SK-N-SH treated with all-trans-retinoic acid at 6 μM for 48 hours (cell line): ENCODE measurements at regions not wholly inside any gene's neighbourhood (a gene's known extent, or its start where the extent isn't known, plus 50 kb on each side); places are given as distances from the start of the nearest gene placed in this dataset.

Experiments used
- ATAC-seq: fragments of 200-7000 bp; cut with Tn5 transposase; 3 replicates; pipeline ENCODE4 v1.9.1; 2020; ENCODE audit warnings: mild to moderate bottlenecking, moderate library complexity
- ARNTL ChIP-seq: fragments of 450-650 bp; formaldehyde crosslinking; IDR thresholded peaks from 2 replicates; pipeline ENCODE4 v1.5.0; 2020; ENCODE audit warnings: low read depth, mild to moderate bottlenecking, moderate library complexity, borderline replicate concordance
- BACH2 ChIP-seq: fragments of 250-450 bp; sonication (Bioruptor Pico); IDR thresholded peaks from 2 replicates; pipeline ENCODE4 v1.9.0; 2021; ENCODE audit warnings: mild to moderate bottlenecking, borderline replicate concordance
- CREB5 ChIP-seq: fragments of 250-450 bp; sonication (Bioruptor Pico); IDR thresholded peaks from 2 replicates; pipeline ENCODE4 v1.5.1; 2020; ENCODE audit warnings: low read depth, mild to moderate bottlenecking, moderate library complexity
- CSDC2 ChIP-seq: fragments of 250-450 bp; sonication (Bioruptor Pico); IDR thresholded peaks from 2 replicates; pipeline ENCODE4 v1.5.0; 2020; ENCODE audit warnings: mild to moderate bottlenecking, moderate library complexity
- CSRNP3 ChIP-seq: fragments of 250-450 bp; sonication (Bioruptor Pico); IDR thresholded peaks from 2 replicates; pipeline ENCODE4 v1.5.1; 2021; ENCODE audit warnings: mild to moderate bottlenecking, moderate library complexity
- ESRRG ChIP-seq: fragments of 250-450 bp; sonication (Bioruptor Pico); IDR thresholded peaks from 2 replicates; pipeline ENCODE4 v1.6.1; 2021; ENCODE audit warnings: mild to moderate bottlenecking
- GLIS3 ChIP-seq: fragments of 250-450 bp; sonication (Bioruptor Pico); IDR thresholded peaks from 2 replicates; pipeline ENCODE4 v1.5.0; 2020; ENCODE audit warnings: mild to moderate bottlenecking, moderate library complexity
- OSR1 ChIP-seq: fragments of 250-450 bp; sonication (Bioruptor Pico); IDR thresholded peaks from 2 replicates; pipeline ENCODE4 v1.8.0; 2022; ENCODE audit warnings: moderate library complexity, mild to moderate bottlenecking, inconsistent platforms
- PATZ1 ChIP-seq: fragments of 250-450 bp; sonication (Bioruptor Pico); IDR thresholded peaks from 2 replicates; pipeline ENCODE4 v1.8.0; 2020; ENCODE audit warnings: mild to moderate bottlenecking, moderate library complexity, borderline replicate concordance
- POU6F1 ChIP-seq: fragments of 250-450 bp; sonication (Bioruptor Pico); IDR thresholded peaks from 2 replicates; pipeline ENCODE4 v1.8.0; 2021; ENCODE audit warnings: low read depth, mild to moderate bottlenecking, moderate library complexity, borderline replicate concordance
- PPARA ChIP-seq: fragments of 250-450 bp; sonication (Bioruptor Pico); IDR thresholded peaks from 2 replicates; pipeline ENCODE4 v1.5.0; 2020; ENCODE audit warnings: mild to moderate bottlenecking, borderline replicate concordance
- RARB ChIP-seq: fragments of 250-450 bp; sonication (Bioruptor Pico); IDR thresholded peaks from 2 replicates; pipeline ENCODE4 v1.8.0; 2021; ENCODE audit warnings: mild to moderate bottlenecking, moderate library complexity
- SNAI2 ChIP-seq: fragments of 250-450 bp; sonication (Bioruptor Pico); IDR thresholded peaks from 2 replicates; pipeline ENCODE4 v1.5.0; 2020; ENCODE audit warnings: mild to moderate bottlenecking, moderate library complexity
- TCF4 ChIP-seq: fragments of 250-450 bp; sonication (Bioruptor Pico); IDR thresholded peaks from 2 replicates; pipeline ENCODE4 v1.8.0; 2021; ENCODE audit warnings: mild to moderate bottlenecking, moderate library complexity, borderline replicate concordance
- TOX ChIP-seq: fragments of 250-450 bp; sonication (Bioruptor Pico); IDR thresholded peaks from 2 replicates; pipeline ENCODE4 v1.8.0; 2021; ENCODE audit warnings: mild to moderate bottlenecking, moderate library complexity, borderline replicate concordance
- TSHZ2 ChIP-seq: fragments of 250-450 bp; sonication (Bioruptor Pico); IDR thresholded peaks from 2 replicates; pipeline ENCODE4 v1.5.0; 2020; ENCODE audit warnings: mild to moderate bottlenecking, moderate library complexity
- ZC3H10 ChIP-seq: fragments of 250-450 bp; sonication (Bioruptor Pico); IDR thresholded peaks from 2 replicates; pipeline ENCODE4 v1.5.1; 2021; ENCODE audit warnings: mild to moderate bottlenecking, moderate library complexity
- ZFP3 ChIP-seq: fragments of 250-450 bp; sonication (Bioruptor Pico); IDR thresholded peaks from 2 replicates; pipeline ENCODE4 v1.5.0; 2020; ENCODE audit warnings: mild to moderate bottlenecking, moderate library complexity
- ZFP30 ChIP-seq: fragments of 450-650 bp; formaldehyde crosslinking; IDR thresholded peaks from 2 replicates; pipeline ENCODE4 v1.5.0; 2022; ENCODE audit warnings: mild to moderate bottlenecking, moderate library complexity
- ZNF70 ChIP-seq: fragments of 450-650 bp; formaldehyde crosslinking; IDR thresholded peaks from 2 replicates; pipeline ENCODE4 v1.5.0; 2020; ENCODE audit warnings: mild to moderate bottlenecking, moderate library complexity
- ZNF8 ChIP-seq: fragments of 450-650 bp; formaldehyde crosslinking; IDR thresholded peaks from 2 replicates; pipeline ENCODE4 v1.5.0; 2020; ENCODE audit warnings: mild to moderate bottlenecking, moderate library complexity

GRCh38 chr10:78996792-78997129, 72.0 kb upstream of the ZMIZ1 start:
- TF ChIP-seq BACH2 (CRISPR knock-in tag) (no peak), GLIS3 (no peak), SNAI2 (CRISPR knock-in tag) (no peak), ZC3H10 (CRISPR knock-in tag) (no peak), OSR1 (CRISPR knock-in tag) (no peak), ARNTL (CRISPR knock-in tag) (no peak), POU6F1 (CRISPR knock-in tag) (no peak), RARB (CRISPR knock-in tag) (no peak), CSDC2 (no peak), ZFP30 (no peak), TCF4 (no peak), TOX (CRISPR knock-in tag) (no peak), TSHZ2 (CRISPR knock-in tag) (no peak), CSRNP3 (CRISPR knock-in tag) (no peak), CREB5 (no peak), PATZ1 (CRISPR knock-in tag) (no peak), ZNF70 (CRISPR knock-in tag) (no peak), ESRRG (CRISPR knock-in tag) (no peak), PPARA (CRISPR knock-in tag) (no peak), ZNF8 (no peak)
- ATAC-seq = no peak

- no peak; the same call in 2 of the 3 replicates for ATAC-seq
- no peak for TF ChIP-seq OSR1 (CRISPR knock-in tag)
- no peak for TF ChIP-seq POU6F1 (CRISPR knock-in tag)
- no peak for TF ChIP-seq ZFP3 (CRISPR knock-in tag)
- no peak for TF ChIP-seq ZNF70 (CRISPR knock-in tag)
- no peak for TF ChIP-seq CSDC2
These were observed 70.8 kb upstream of the ZMIZ1 start for GRCh38 chr10:78997635-78998618.
